OCI-LY1 (cell line): ENCODE measurements at regions not wholly inside any gene's neighbourhood (a gene's known extent, or its start where the extent isn't known, plus 50 kb on each side); places are given as distances from the start of the nearest gene placed in this dataset.

ENCODE experiments used
- H2AFZ ChIP-seq: fragments of 200-600 bp; sonication (generic), shearing (Covaris generic); 2 replicates; pipeline ENCODE4 v1.6.0; 2014; ENCODE audit warnings: antibody characterized with exemption, mild to moderate bottlenecking, low read length
- H3F3A ChIP-seq: fragments of 200-600 bp; sonication (generic), shearing (Covaris generic); 2 replicates; pipeline ENCODE4 v1.6.0; 2014; ENCODE audit warnings: mild to moderate bottlenecking, antibody characterized with exemption, low read length, moderate library complexity; ENCODE audit not compliant: insufficient read depth
- H3K27ac ChIP-seq: fragments of 200-600 bp; sonication (generic); 2 replicates; pipeline ENCODE4 v1.5.1; 2014; ENCODE audit warnings: low read length, mixed run types, mild to moderate bottlenecking, low read depth; ENCODE audit not compliant: poor library complexity, severe bottlenecking
- H3K27me3 ChIP-seq: fragments of 200-600 bp; sonication (generic); 2 replicates; pipeline ENCODE4 v1.6.0; 2014; ENCODE audit warnings: antibody characterized with exemption, mild to moderate bottlenecking, low read length, moderate library complexity; ENCODE audit not compliant: insufficient read depth
- H3K36me3 ChIP-seq: fragments of 200-600 bp; sonication (generic); 2 replicates; pipeline ENCODE4 v1.6.1; 2014; ENCODE audit warnings: mild to moderate bottlenecking, antibody characterized with exemption, low read length, moderate library complexity, mixed read lengths; ENCODE audit not compliant: insufficient read depth
- H3K4me1 ChIP-seq: fragments of 200-600 bp; sonication (generic); 2 replicates; pipeline ENCODE4 v1.5.1; 2014; ENCODE audit warnings: mild to moderate bottlenecking, low read length, moderate library complexity; ENCODE audit not compliant: insufficient read depth, severe bottlenecking
- H3K4me2 ChIP-seq: fragments of 200-600 bp; sonication (generic), shearing (Covaris generic); 2 replicates; pipeline ENCODE4 v1.6.1; 2014; ENCODE audit warnings: low read length
- H3K4me3 ChIP-seq: fragments of 200-600 bp; sonication (generic); 2 replicates; pipeline ENCODE4 v1.5.1; 2014; ENCODE audit warnings: low read length, low read depth, mild to moderate bottlenecking, mixed read lengths; ENCODE audit not compliant: poor library complexity, severe bottlenecking
- H3K79me2 ChIP-seq: fragments of 200-600 bp; shearing (Covaris generic); 2 replicates; pipeline ENCODE4 v1.6.1; 2016; ENCODE audit warnings: mixed run types, low read length, mixed read lengths; ENCODE audit not compliant: insufficient read depth
- H3K9ac ChIP-seq: fragments of 200-600 bp; sonication (generic), shearing (Covaris generic); 2 replicates; pipeline ENCODE4 v1.6.1; 2014; ENCODE audit warnings: mild to moderate bottlenecking, low read length, mixed read lengths
- H3K9me2 ChIP-seq: fragments of 200-600 bp; sonication (generic), shearing (Covaris generic); 2 replicates; pipeline ENCODE4 v1.6.1; 2014; ENCODE audit warnings: low read depth, mild to moderate bottlenecking, low read length, mixed read lengths
- H3K9me3 ChIP-seq: fragments of 200-600 bp; shearing (Covaris generic); 2 replicates; pipeline ENCODE4 v1.6.1; 2014; ENCODE audit warnings: low read length, mixed read lengths
- H4K20me1 ChIP-seq: fragments of 200-600 bp; sonication (generic), shearing (Covaris generic); 2 replicates; pipeline ENCODE4 v1.6.0; 2016; ENCODE audit warnings: mild to moderate bottlenecking, low read length; ENCODE audit not compliant: insufficient read depth
- CTCF ChIP-seq: fragments of 200-600 bp; sonication (generic), shearing (Covaris generic); IDR thresholded peaks from 2 replicates; pipeline ENCODE4 v1.5.1; 2017; ENCODE audit warnings: mild to moderate bottlenecking, antibody characterized with exemption, low read length, moderate library complexity, mixed read lengths
- EZH2 ChIP-seq: fragments of 200-600 bp; sonication (generic), shearing (Covaris generic); IDR thresholded peaks from 2 replicates; pipeline ENCODE4 v1.8.0; 2017; ENCODE audit warnings: borderline replicate concordance, mixed run types, mild to moderate bottlenecking, antibody characterized with exemption, low read length, moderate library complexity, mixed read lengths

GRCh38 chr10:3901370-3901769 is 116.4 kb upstream of the KLF6 start:
- H3K36me3 ChIP-seq = no peaks in the 10 kb centered on the region
- no peaks in the 10 kb centered on the region for H3K9me2 ChIP-seq
- no peak overlapping the region for H3K4me2 ChIP-seq
- H3K27me3 ChIP-seq = no peaks in the 10 kb centered on the region
- no peaks in the 10 kb centered on the region for H3K9me3 ChIP-seq
- TF ChIP-seq EZH2 (no peak), CTCF (no peak)
- no peak overlapping the region for H3K27ac ChIP-seq
- H3F3A ChIP-seq = no peaks in the 10 kb centered on the region
- no peaks in the 10 kb centered on the region for H4K20me1 ChIP-seq
- no peak overlapping the region for H3K9ac ChIP-seq
- H3K4me1 ChIP-seq = peaks cover 10% of the 10 kb centered on the region
- H3K4me3 ChIP-seq = no peak overlapping the region
- H2AFZ ChIP-seq = no peak overlapping the region
- no peaks in the 10 kb centered on the region for H3K79me2 ChIP-seq

GRCh38 chr10:3900391-3900790 is 115.4 kb upstream of the KLF6 start:
- Histone ChIP-seq H3K9me2 (no peaks in the 10 kb centered on the region), H3K4me2 (no peak overlapping the region), H4K20me1 (no peaks in the 10 kb centered on the region), H3K36me3 (no peaks in the 10 kb centered on the region), H3K27me3 (no peaks in the 10 kb centered on the region), H3K9ac (no peak overlapping the region), H3K79me2 (no peaks in the 10 kb centered on the region), H2AFZ (no peak overlapping the region), H3K9me3 (no peaks in the 10 kb centered on the region), H3K4me3 (no peak overlapping the region), H3F3A (no peaks in the 10 kb centered on the region), H3K4me1 (peaks cover 10% of the 10 kb centered on the region), H3K27ac (no peak overlapping the region)
- TF ChIP-seq CTCF (no peak), EZH2 (no peak)

- H2AFZ ChIP-seq = no peak overlapping the region
- no peak overlapping the region for H3K9ac ChIP-seq
- H3F3A ChIP-seq = no peaks in the 10 kb centered on the region
- H3K4me1 ChIP-seq = peaks cover 10% of the 10 kb centered on the region
- no peak for TF ChIP-seq CTCF
- no peak for TF ChIP-seq EZH2
- H3K27me3 ChIP-seq = no peaks in the 10 kb centered on the region
- H4K20me1 ChIP-seq = no peaks in the 10 kb centered on the region
- H3K27ac ChIP-seq = no peak overlapping the region
- H3K4me3 ChIP-seq = no peak overlapping the region
- no peaks in the 10 kb centered on the region for H3K36me3 ChIP-seq
- no peaks in the 10 kb centered on the region for H3K79me2 ChIP-seq
- no peaks in the 10 kb centered on the region for H3K9me3 ChIP-seq
- no peak overlapping the region for H3K4me2 ChIP-seq
- no peaks in the 10 kb centered on the region for H3K9me2 ChIP-seq
These were observed 113.8 kb upstream of the KLF6 start for GRCh38 chr10:3898821-3899220.
